ENCODE measurements at regions not wholly inside any gene's neighbourhood (a gene's known extent, or its start where the extent isn't known, plus 50 kb on each side); places are given as distances from the start of the nearest gene placed in this dataset.

DNA sequence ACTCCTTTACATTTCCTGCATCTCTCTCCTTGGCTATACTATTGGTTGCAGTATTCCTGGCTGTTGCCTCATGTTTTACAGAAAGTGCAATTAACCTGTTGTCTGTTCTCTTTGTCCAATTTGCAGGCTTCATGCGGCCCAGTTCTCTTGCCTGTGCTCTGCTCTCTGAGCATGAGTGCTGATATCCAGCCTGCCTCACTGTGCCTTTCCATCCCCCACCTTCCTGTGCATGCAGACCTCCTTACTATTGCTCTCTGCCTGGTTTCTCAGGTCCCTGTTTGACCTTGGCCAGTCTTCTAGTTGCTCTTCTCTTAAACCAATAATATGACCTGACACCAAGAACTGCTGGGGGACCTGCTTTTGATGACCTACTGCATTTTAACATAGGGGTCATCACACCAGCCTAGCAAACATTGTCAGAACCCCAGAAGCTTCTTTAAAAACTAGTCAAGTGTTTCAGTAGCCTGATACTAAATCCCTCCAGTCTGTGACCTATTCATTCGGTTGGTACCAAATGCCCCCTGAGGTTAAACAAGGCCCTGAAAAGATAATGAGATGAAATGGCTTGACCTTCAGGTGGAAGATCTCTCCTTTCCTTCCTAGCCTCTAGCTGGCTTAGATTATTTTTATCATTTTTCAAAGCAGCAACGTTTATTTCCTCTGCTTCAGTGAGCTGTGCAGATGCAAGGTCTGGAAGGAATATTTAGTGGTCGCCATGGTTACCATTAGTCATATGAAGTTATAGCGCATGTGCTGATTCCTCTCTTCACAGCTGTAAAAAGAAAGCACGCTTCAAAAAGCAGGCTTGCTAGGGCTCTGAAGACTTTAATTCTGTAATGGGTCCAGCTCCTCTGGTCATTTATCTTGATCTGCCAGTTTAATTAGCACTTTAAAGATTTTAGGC is 216.5 kb downstream of the PHLDA1 start:
- TF ChIP-seq, protein P1, sequence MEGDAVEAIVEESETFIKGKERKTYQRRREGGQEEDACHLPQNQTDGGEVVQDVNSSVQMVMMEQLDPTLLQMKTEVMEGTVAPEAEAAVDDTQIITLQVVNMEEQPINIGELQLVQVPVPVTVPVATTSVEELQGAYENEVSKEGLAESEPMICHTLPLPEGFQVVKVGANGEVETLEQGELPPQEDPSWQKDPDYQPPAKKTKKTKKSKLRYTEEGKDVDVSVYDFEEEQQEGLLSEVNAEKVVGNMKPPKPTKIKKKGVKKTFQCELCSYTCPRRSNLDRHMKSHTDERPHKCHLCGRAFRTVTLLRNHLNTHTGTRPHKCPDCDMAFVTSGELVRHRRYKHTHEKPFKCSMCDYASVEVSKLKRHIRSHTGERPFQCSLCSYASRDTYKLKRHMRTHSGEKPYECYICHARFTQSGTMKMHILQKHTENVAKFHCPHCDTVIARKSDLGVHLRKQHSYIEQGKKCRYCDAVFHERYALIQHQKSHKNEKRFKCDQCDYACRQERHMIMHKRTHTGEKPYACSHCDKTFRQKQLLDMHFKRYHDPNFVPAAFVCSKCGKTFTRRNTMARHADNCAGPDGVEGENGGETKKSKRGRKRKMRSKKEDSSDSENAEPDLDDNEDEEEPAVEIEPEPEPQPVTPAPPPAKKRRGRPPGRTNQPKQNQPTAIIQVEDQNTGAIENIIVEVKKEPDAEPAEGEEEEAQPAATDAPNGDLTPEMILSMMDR (IDR thresholded peaks at IDR 0.05; ENCODE audit: low read depth, low read length): no peak
- no peak for TF ChIP-seq EZH2phosphoT487 (IDR thresholded peaks at IDR 0.05; ENCODE audit: low read depth)
